Caco-2 (cell line): ENCODE measurements at regions not wholly inside any gene's neighbourhood (a gene's known extent, or its start where the extent isn't known, plus 50 kb on each side); places are given as distances from the start of the nearest gene placed in this dataset.

Experiments used
- BruUV-seq: library from RNA; stranded (reverse); fragments of 400-500 nt; replicated peaks from 2 replicates; lab custom pipeline; 2021; lab: Mats Ljungman, UMichigan
- CTCF ChIA-PET: fragments of 300-600 bp; sonication (Branson Sonifier 250); formaldehyde crosslinking; loops from one replicate; lab custom pipeline; 2022; ENCODE audit warnings: antibody characterized with exemption; lab: Charles Lee
- POLR2A ChIA-PET: fragments of 300-600 bp; sonication (Branson Sonifier 250); formaldehyde crosslinking; loops from one replicate; lab custom pipeline; 2022; ENCODE audit warnings: antibody characterized with exemption; lab: Charles Lee
- DNase-seq, 2 experiments: peaks; one replicate each; pipeline versions ENCODE4 v3.0.0 to v3.0.0-alpha.2; 2020 to 2022
- H3K27me3 ChIP-seq: replicated peaks from 2 replicates; pipeline ENCODE4 v1.6.0; 2011; ENCODE audit warnings: low read length; ENCODE audit not compliant: control insufficient read depth, insufficient read depth
- H3K36me3 ChIP-seq: 2 replicates; pipeline ENCODE4 v1.5.1; 2011; ENCODE audit warnings: low read length; ENCODE audit not compliant: control insufficient read depth, insufficient read depth
- H3K4me1 ChIP-seq: fragments of 250-450 bp; sonication (Bioruptor Pico); 2 replicates; pipeline ENCODE4 v1.5.1; 2020; ENCODE audit warnings: mild to moderate bottlenecking
- H3K4me3 ChIP-seq: 2 replicates; pipeline ENCODE4 v1.5.1; 2011; ENCODE audit warnings: low read depth, mild to moderate bottlenecking, control low read depth, low read length
- H3K9me3 ChIP-seq: fragments of 250-450 bp; sonication (Bioruptor Pico); 2 replicates; pipeline ENCODE4 v1.5.1; 2020; ENCODE audit warnings: mild to moderate bottlenecking, moderate library complexity
- H3K27ac Mint-ChIP-seq: one replicate; pipeline ENCODE4 v1.8.0; 2022; ENCODE audit warnings: mixed read lengths; ENCODE audit not compliant: unreplicated experiment
- H3K27me3 Mint-ChIP-seq: one replicate; pipeline ENCODE4 v1.8.0; 2022; ENCODE audit warnings: mixed read lengths; ENCODE audit not compliant: insufficient read depth, unreplicated experiment
- H3K36me3 Mint-ChIP-seq: one replicate; pipeline ENCODE4 v1.8.0; 2022; ENCODE audit warnings: mild to moderate bottlenecking, mixed read lengths; ENCODE audit not compliant: insufficient read depth, unreplicated experiment
- H3K4me1 Mint-ChIP-seq: one replicate; pipeline ENCODE4 v1.8.0; 2022; ENCODE audit warnings: low read depth, mixed read lengths; ENCODE audit not compliant: unreplicated experiment
- H3K4me3 Mint-ChIP-seq: one replicate; pipeline ENCODE4 v1.8.0; 2022; ENCODE audit warnings: mild to moderate bottlenecking, moderate library complexity, mixed read lengths; ENCODE audit not compliant: unreplicated experiment
- H3K9me3 Mint-ChIP-seq: one replicate; pipeline ENCODE4 v1.8.0; 2022; ENCODE audit warnings: mixed read lengths; ENCODE audit not compliant: unreplicated experiment
- CTCF ChIP-seq, 2 experiments: fragments of 200-600 bp in 1 of 2; IDR thresholded peaks; 1 replicate in 1 of 2; 2 replicates in 1 of 2; pipeline versions ENCODE4 v1.5.1 to v1.8.0; 2011 to 2022; ENCODE audit warnings: antibody characterized with exemption in 1 of 2, control low read depth in 1 of 2, inconsistent platforms in 1 of 2, low read depth in 1 of 2, low read length in 1 of 2, mild to moderate bottlenecking in 1 of 2, moderate library complexity in 1 of 2; ENCODE audit not compliant: insufficient read depth in 1 of 2, severe bottlenecking in 1 of 2, unreplicated experiment in 1 of 2
- intact Hi-C: fragments of 100-400 bp; cut with micrococcal nuclease; formaldehyde crosslinking; loops from one replicate; pipeline ENCODE4 v1.10.0; 2022; ENCODE audit not compliant: unreplicated experiment

GRCh38 chr3:107184375-107184774, 192.9 kb upstream of the CCDC54 start:
- DNase-seq, result no peak
- Mint-ChIP-seq H3K4me1 (no peaks in the 10 kb centered on the region), H3K4me3 (no peak overlapping the region), H3K27me3 (peaks cover 2% of the 10 kb centered on the region), H3K36me3 (no peaks in the 10 kb centered on the region), H3K9me3 (no peaks in the 10 kb centered on the region), H3K27ac (no peak overlapping the region)
- CTCF ChIA-PET, result no interaction called here
- Histone ChIP-seq H3K9me3 (no peaks in the 10 kb centered on the region), H3K27me3 (no peaks in the 10 kb centered on the region), H3K36me3 (no peaks in the 10 kb centered on the region), H3K4me1 (no peaks in the 10 kb centered on the region), H3K4me3 (no peak overlapping the region)
- intact Hi-C loops, result no loop called here
- no TSS peak for BruUV-seq
- POLR2A ChIA-PET, result no interaction called here
- TF ChIP-seq CTCF (IDR thresholded peaks at IDR 0.05; ENCODE audit: insufficient read depth in 1 of 2, low read depth in 1 of 2, low read length in 1 of 2, severe bottlenecking in 1 of 2, unreplicated experiment in 1 of 2), result no peak

DNA sequence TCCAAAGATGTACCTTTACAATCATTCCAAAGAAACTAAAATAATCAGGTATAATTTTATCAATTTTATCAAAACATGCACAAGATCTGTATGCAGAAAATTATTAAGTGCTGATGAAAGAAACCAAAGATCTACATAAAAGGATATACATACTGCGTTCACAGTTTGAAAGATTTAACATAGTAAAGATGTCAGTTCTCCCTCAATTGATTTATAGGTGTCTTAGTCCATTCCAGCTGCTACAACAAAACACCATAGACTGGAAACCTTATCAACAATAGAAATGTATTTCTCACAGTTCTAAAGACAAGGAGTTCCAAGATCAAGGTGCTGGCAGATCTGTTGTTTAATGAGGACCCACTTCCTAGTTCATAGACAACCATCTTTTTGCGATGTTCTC, 189.0 kb upstream of the CCDC54 start:
- CTCF ChIA-PET, result no interaction called here
- H3K36me3 Mint-ChIP-seq, result no peaks in the 10 kb centered on the region
- BruUV-seq, result no TSS peak
- H3K4me3 Mint-ChIP-seq, result no peak overlapping the region
- TF ChIP-seq CTCF (IDR thresholded peaks at IDR 0.05; ENCODE audit: insufficient read depth in 1 of 2, low read depth in 1 of 2, low read length in 1 of 2, severe bottlenecking in 1 of 2, unreplicated experiment in 1 of 2), result no peak
- H3K9me3 Mint-ChIP-seq, result no peaks in the 10 kb centered on the region
- peaks cover 2% of the 10 kb centered on the region for H3K27me3 Mint-ChIP-seq
- Histone ChIP-seq H3K4me1 (no peaks in the 10 kb centered on the region), H3K36me3 (no peaks in the 10 kb centered on the region), H3K9me3 (no peaks in the 10 kb centered on the region), H3K4me3 (no peak overlapping the region), H3K27me3 (no peaks in the 10 kb centered on the region)
- no peaks in the 10 kb centered on the region for H3K4me1 Mint-ChIP-seq
- no peak for DNase-seq
- intact Hi-C loops, result no loop called here
- POLR2A ChIA-PET, result no interaction called here
- no peak overlapping the region for H3K27ac Mint-ChIP-seq

DNA sequence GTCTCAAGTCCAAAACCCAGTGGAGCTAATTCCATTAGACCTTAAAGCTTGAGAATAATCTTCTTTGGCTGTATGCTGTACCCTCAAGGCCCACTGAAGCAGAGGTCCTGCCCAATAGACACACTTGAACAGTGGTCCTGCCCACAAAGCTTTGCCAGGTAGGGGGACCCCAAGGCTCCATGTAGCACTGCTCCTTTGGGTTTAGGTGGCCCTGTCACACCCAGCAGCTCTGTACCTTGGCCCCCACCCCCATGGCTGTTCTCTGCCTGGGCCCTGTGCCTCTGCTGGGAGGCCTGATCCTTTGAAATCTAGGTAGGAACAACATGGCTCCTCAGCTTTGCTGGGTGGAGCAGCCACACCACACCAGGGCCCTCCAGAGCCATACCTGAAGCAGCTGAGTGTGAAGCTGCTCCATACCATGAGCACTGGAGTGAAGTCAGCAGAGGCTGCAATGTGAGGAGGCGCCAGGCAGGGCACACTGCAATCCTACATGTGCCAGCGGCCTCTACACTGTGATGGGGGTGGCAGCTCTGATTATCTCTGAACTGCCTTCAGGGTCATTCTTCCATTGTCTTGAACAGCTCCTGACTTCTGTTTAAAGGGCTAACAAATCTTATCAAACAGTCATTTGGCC, 188.0 kb upstream of the CCDC54 start:
- Histone ChIP-seq H3K9me3 (no peaks in the 10 kb centered on the region), H3K36me3 (no peaks in the 10 kb centered on the region), H3K27me3 (no peaks in the 10 kb centered on the region), H3K4me1 (no peaks in the 10 kb centered on the region), H3K4me3 (no peak overlapping the region)
- ChIA-PET CTCF (no interaction called here), POLR2A (no interaction called here)
- TF ChIP-seq CTCF (IDR thresholded peaks at IDR 0.05; ENCODE audit: insufficient read depth in 1 of 2, low read depth in 1 of 2, low read length in 1 of 2, severe bottlenecking in 1 of 2, unreplicated experiment in 1 of 2), result no peak
- H3K27me3 Mint-ChIP-seq, result peaks cover 2% of the 10 kb centered on the region
- no peaks in the 10 kb centered on the region for H3K36me3 Mint-ChIP-seq
- H3K4me1 Mint-ChIP-seq, result no peaks in the 10 kb centered on the region
- H3K27ac Mint-ChIP-seq, result no peak overlapping the region
- intact Hi-C loops, result no loop called here
- DNase-seq, result no peak
- H3K9me3 Mint-ChIP-seq, result no peaks in the 10 kb centered on the region
- no TSS peak for BruUV-seq
- H3K4me3 Mint-ChIP-seq, result no peak overlapping the region
